Smooth muscle cell (in vitro differentiated cells): ENCODE measurements at regions not wholly inside any gene's neighbourhood (a gene's known extent, or its start where the extent isn't known, plus 50 kb on each side); places are given as distances from the start of the nearest gene placed in this dataset.
A peak's percentile ranks its signal among the peaks of the same experiment; 100 is the strongest.

Source experiments
- DNase-seq: peaks from one replicate; lab custom pipeline; 2025; ENCODE audit not compliant: unreplicated experiment; lab: John Stamatoyannopoulos, UW
- H2AFZ ChIP-seq: fragments of 200-600 bp; sonication (generic); 2 replicates; pipeline ENCODE4 v1.6.0; 2016; ENCODE audit warnings: antibody characterized with exemption, low read depth, mild to moderate bottlenecking
- H3F3A ChIP-seq: fragments of 200-600 bp; sonication (generic); 2 replicates; pipeline ENCODE4 v1.6.0; 2017; ENCODE audit warnings: antibody characterized with exemption, low read depth
- H3K27ac ChIP-seq: fragments of 200-600 bp; sonication (generic); 2 replicates; pipeline ENCODE4 v1.5.1; 2016; ENCODE audit warnings: low read depth, mild to moderate bottlenecking
- H3K27me3 ChIP-seq: fragments of 200-600 bp; sonication (generic); 2 replicates; pipeline ENCODE4 v1.6.1; 2016; ENCODE audit warnings: low read depth, mild to moderate bottlenecking
- H3K36me3 ChIP-seq: fragments of 200-600 bp; sonication (generic); 2 replicates; pipeline ENCODE4 v1.5.1; 2016; ENCODE audit warnings: low read depth
- H3K4me1 ChIP-seq: fragments of 200-600 bp; sonication (generic); 2 replicates; pipeline ENCODE4 v1.5.1; 2016; ENCODE audit warnings: low read depth
- H3K4me2 ChIP-seq: fragments of 200-600 bp; sonication (generic); 2 replicates; pipeline ENCODE4 v1.6.0; 2016; ENCODE audit warnings: mild to moderate bottlenecking
- H3K4me3 ChIP-seq: fragments of 200-600 bp; sonication (generic); 2 replicates; pipeline ENCODE4 v1.5.1; 2016; ENCODE audit warnings: mild to moderate bottlenecking
- H3K79me2 ChIP-seq: fragments of 200-600 bp; sonication (generic); 2 replicates; pipeline ENCODE4 v1.6.0; 2016; ENCODE audit warnings: low read depth, mild to moderate bottlenecking
- H3K9ac ChIP-seq: fragments of 200-600 bp; sonication (generic); 2 replicates; pipeline ENCODE4 v1.6.0; 2016; ENCODE audit warnings: low read depth
- H3K9me3 ChIP-seq: fragments of 200-600 bp; sonication (generic); replicated peaks from 2 replicates; pipeline ENCODE4 v1.5.1; 2016; ENCODE audit warnings: low read depth
- H4K20me1 ChIP-seq: fragments of 200-600 bp; sonication (generic); 2 replicates; pipeline ENCODE4 v1.6.0; 2016; ENCODE audit warnings: low read depth
- CTCF ChIP-seq: fragments of 200-600 bp; sonication (generic); IDR thresholded peaks from 2 replicates; pipeline ENCODE4 v1.5.1; 2017; ENCODE audit warnings: borderline replicate concordance, mild to moderate bottlenecking, antibody characterized with exemption; ENCODE audit not compliant: insufficient read depth, poor library complexity, severe bottlenecking
- WGBS: methylation state at CpG from one replicate; pipeline ENCODE4 v1.1.7; 2016; ENCODE audit warnings: low lambda C conversion rate; 5-methylcytosine and 5-hydroxymethylcytosine counted together

GRCh38 chr3:87136066-87136596, 91.0 kb upstream of the CHMP2B start:
- no peak for DNase-seq
- Histone ChIP-seq H3F3A (no peaks in the 10 kb centered on the region), H2AFZ (no peak overlapping the region), H3K27ac (no peak overlapping the region), H3K9me3 (peaks cover 7% of the 10 kb centered on the region), H3K4me3 (no peak overlapping the region), H3K9ac (no peak overlapping the region), H3K27me3 (no peaks in the 10 kb centered on the region), H3K4me2 (no peak overlapping the region), H3K4me1 (no peaks in the 10 kb centered on the region), H3K36me3 (no peaks in the 10 kb centered on the region), H4K20me1 (no peaks in the 10 kb centered on the region), H3K79me2 (no peaks in the 10 kb centered on the region)
- TF ChIP-seq CTCF, result no peak
- WGBS, result 77% methylated on average over 2 of the region's 2 CpGs

- Histone ChIP-seq H3K36me3 (no peaks in the 10 kb centered on the region), H3K79me2 (no peaks in the 10 kb centered on the region), H3K9me3 (no peaks in the 10 kb centered on the region), H3K27ac (no peak overlapping the region), H3K4me3 (no peak overlapping the region), H3K4me1 (no peaks in the 10 kb centered on the region), H4K20me1 (no peaks in the 10 kb centered on the region), H2AFZ (no peak overlapping the region), H3K9ac (no peak overlapping the region), H3K27me3 (no peaks in the 10 kb centered on the region), H3F3A (no peaks in the 10 kb centered on the region), H3K4me2 (no peak overlapping the region)
- WGBS, result 93% methylated on average over 3 of the region's 3 CpGs
- TF ChIP-seq CTCF, result no peak
- no peak for DNase-seq
These were observed 91.7 kb upstream of the CHMP2B start for GRCh38 chr3:87135412-87135811.

DNA sequence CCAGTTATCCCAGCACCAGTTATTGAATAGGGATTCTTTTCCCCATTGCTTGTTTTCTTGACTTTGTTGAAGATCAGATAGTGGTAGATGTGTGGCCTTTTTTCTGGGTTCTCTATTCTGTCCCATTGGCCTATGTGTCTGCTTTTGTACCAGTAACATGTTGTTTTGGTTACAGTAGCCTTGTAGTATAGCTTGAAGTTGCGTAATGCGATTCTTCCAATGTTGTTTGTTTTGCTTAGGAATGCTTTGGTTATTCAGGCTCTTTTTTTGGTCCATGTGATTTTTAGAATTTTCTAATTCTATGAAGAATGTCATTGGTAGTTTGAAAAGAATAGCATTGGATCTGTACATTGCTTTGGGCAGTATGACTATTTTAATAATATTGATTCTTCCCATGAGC, 94.3 kb upstream of the CHMP2B start:
- Histone ChIP-seq H3K4me1 (no peaks in the 10 kb centered on the region), H3K9me3 (no peaks in the 10 kb centered on the region), H4K20me1 (no peaks in the 10 kb centered on the region), H2AFZ (no peak overlapping the region), H3K4me3 (no peak overlapping the region), H3K27me3 (no peaks in the 10 kb centered on the region), H3K79me2 (no peaks in the 10 kb centered on the region), H3F3A (no peaks in the 10 kb centered on the region), H3K9ac (no peak overlapping the region), H3K27ac (no peak overlapping the region), H3K36me3 (no peaks in the 10 kb centered on the region), H3K4me2 (no peak overlapping the region)
- 100% methylated on average over 2 of the region's 2 CpGs for WGBS
- no peak for DNase-seq
- no peak for TF ChIP-seq CTCF

DNA sequence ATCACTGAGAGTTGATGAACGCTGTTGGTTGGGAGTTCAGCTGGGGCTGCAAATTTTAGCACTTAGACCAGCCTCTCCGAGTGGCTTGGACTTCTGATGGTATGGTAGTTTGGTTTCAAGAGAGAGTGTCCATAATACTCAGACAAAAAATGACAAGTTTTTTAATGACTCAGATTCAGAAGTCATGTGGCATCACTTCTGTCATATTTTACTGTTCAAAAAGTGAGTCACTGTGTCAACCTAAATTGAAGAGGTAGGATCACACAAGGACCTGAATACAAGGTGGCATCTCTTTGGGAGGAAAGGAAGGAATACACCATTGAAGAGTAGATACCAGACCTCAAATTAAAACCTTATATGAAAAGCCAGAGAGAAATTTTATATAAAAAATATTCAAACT, 99.1 kb upstream of the CHMP2B start:
- no peak overlapping the region for H3K27ac ChIP-seq
- no peaks in the 10 kb centered on the region for H3K36me3 ChIP-seq
- WGBS, result 42% methylated on average over 2 of the region's 2 CpGs
- no peaks in the 10 kb centered on the region for H3K4me1 ChIP-seq
- no peaks in the 10 kb centered on the region for H3K9me3 ChIP-seq
- H3K9ac ChIP-seq, result no peak overlapping the region
- H2AFZ ChIP-seq, result peak overlapping the region; percentile 70
- no peaks in the 10 kb centered on the region for H4K20me1 ChIP-seq
- no peak overlapping the region for H3K4me2 ChIP-seq
- no peaks in the 10 kb centered on the region for H3K79me2 ChIP-seq
- no peaks in the 10 kb centered on the region for H3F3A ChIP-seq
- no peak for TF ChIP-seq CTCF
- DNase-seq, result no peak
- no peaks in the 10 kb centered on the region for H3K27me3 ChIP-seq
- H3K4me3 ChIP-seq, result no peak overlapping the region
